Heart left ventricle (tissue), 16 donors: ENCODE measurements at regions not wholly inside any gene's neighbourhood (a gene's known extent, or its start where the extent isn't known, plus 50 kb on each side); places are given as distances from the start of the nearest gene placed in this dataset.
"Not testable (repeated sequence)": the region's sequence is repeated elsewhere in the genome, so short reads cannot be mapped to it uniquely, and the experiment has no call there.

ENCODE experiments used
- ATAC-seq, 4 donors: fragments of 200-7000 bp; cut with Tn5 transposase; one replicate each; pipeline ENCODE4 v1.9.1; 2020 to 2022; ENCODE audit warnings: moderate library complexity in 4 of 4, mild to moderate bottlenecking in 3 of 4, moderate number of reproducible peaks in 1 of 4
- DNase-seq, 5 donors: peaks; one replicate each; pipeline ENCODE4 v3.0.0-alpha.2; 2020
- H3K27ac ChIP-seq, 12 donors: fragments of 200-600 bp; sonication (generic) in 4 of 12; one replicate each; pipeline versions ENCODE4 v1.5.0 to v1.8.0; 2016 to 2022; ENCODE audit warnings: mild to moderate bottlenecking in 2 of 12
- H3K27me3 ChIP-seq, 9 donors: fragments of 200-600 bp; sonication (generic) in 2 of 9; one replicate each; pipeline versions ENCODE4 v1.5.1 to v1.8.0; 2016 to 2022; ENCODE audit warnings: mild to moderate bottlenecking in 3 of 9
- H3K36me3 ChIP-seq, 9 donors: fragments of 200-600 bp; sonication (generic) in 2 of 9; one replicate each; pipeline versions ENCODE4 v1.5.0 to v1.8.0; 2018 to 2022; ENCODE audit warnings: mild to moderate bottlenecking in 2 of 9
- H3K4me1 ChIP-seq, 12 donors: fragments of 200-600 bp; sonication (generic) in 4 of 12; one replicate each; pipeline versions ENCODE4 v1.5.0 to v1.8.0; 2016 to 2022; ENCODE audit warnings: mild to moderate bottlenecking in 3 of 12
- H3K4me3 ChIP-seq, 12 donors: fragments of 200-600 bp; sonication (generic) in 4 of 12; one replicate each; pipeline versions ENCODE4 v1.5.0 to v1.8.0; 2017 to 2022; ENCODE audit warnings: mild to moderate bottlenecking in 9 of 12, moderate library complexity in 4 of 12
- H3K9me3 ChIP-seq, 12 donors: fragments of 200-600 bp; sonication (generic) in 4 of 12; one replicate each; pipeline versions ENCODE4 v1.5.0 to v1.8.0; 2016 to 2022; ENCODE audit warnings: mild to moderate bottlenecking in 1 of 12
- POLR2A ChIP-seq, 2 donors: fragments of 450-650 bp; IDR thresholded peaks; one replicate each; pipeline ENCODE4 v1.6.1; 2017; ENCODE audit warnings: antibody characterized with exemption in 2 of 2, mild to moderate bottlenecking in 2 of 2, moderate library complexity in 2 of 2
- WGBS, 4 donors: extraction: QIAGEN DNeasy Blood & Tissue Kit in 2 of 4; methylation state at CpG; one replicate each; pipeline versions ENCODE4 v1.1.5 to v1.1.7; 2013 to 2018; 5-methylcytosine and 5-hydroxymethylcytosine counted together
- intact Hi-C, 10 donors: fragments of 100-400 bp; cut with DNase I; formaldehyde crosslinking; loops; one replicate each; pipeline versions ENCODE4 v1.11.1 to v1.14.2; 2022
- TF ChIP-seq, protein P1 (sequence below), 12 donors: fragments of 200-600 bp; sonication (generic) in 4 of 12; IDR thresholded peaks; one replicate each; pipeline versions ENCODE4 v1.5.0 to v1.8.0; 2018 to 2022; ENCODE audit warnings: antibody characterized with exemption in 12 of 12, mild to moderate bottlenecking in 5 of 12
- donor health status: ischemic (EF 13 %, LVEDD 7.1; RV severe dilation, severe dysfunction).
- donor health status: healthy with polysubstance abuse.
- donor health status: DM: no; HTN: yes; CAD: no.
- donor health status: DM: no; HTN: no; CAD: no.
- donor health status: ischemic (EF 25% LVEDD 6.9; RV normal size, moderate dysfunction).
- donor health status: ischemic (EF 25% LVEDD 5.7; RV mildly dilated, moderate dysfunction).
- donor health status: healthy.
- donor health status: DM: yes; HTN: yes; CAD: no.
- donor health status: ischemic (EF 35%, LVEDD 5.7; RV mildly dilated, moderate dysfunction).
- donor health status: nonischemic (EF 11% LVEDD 7.7; RV severe dilation, severe dysfunction).
- donor health status: DM: yes; HTN: yes; CAD: no.
- donor health status: PGD.
- donor health status: ischemic (EF 29% LVEDD 5.4; RV normal size, mild dysfunction).
- donor health status: nonischemic (EF 23%, LVEDD 6.1; RV moderate dilation, normal function).

DNA sequence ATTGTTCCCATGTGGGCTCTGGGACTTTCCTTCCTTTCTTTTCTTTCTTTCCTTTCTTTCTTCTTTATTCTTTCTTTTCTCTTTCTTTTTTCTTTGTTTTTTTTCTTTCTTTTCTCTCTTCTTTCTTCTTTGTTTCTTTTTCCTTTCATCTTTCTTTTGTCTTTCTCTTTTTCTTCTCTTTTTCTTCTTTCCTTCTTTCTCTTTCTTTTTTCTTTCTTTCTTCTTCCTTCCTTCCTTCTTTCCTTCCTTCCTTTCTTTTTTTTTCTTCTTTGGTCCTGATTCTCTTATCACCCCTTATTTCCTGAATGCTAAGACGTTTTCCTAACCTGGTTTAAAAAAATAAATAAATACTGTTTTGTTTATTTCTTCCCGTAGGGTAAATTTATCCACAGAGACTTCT is 93.2 kb downstream of the CRLF2 start:
- Histone ChIP-seq H3K4me1 (no peaks in the 10 kb centered on the region), H3K36me3 (no peaks in the 10 kb centered on the region), H3K4me3 (no peak overlapping the region), H3K9me3 (no peaks in the 10 kb centered on the region), H3K27ac (no peak overlapping the region), H3K27me3 (peaks cover 0 to 7% (median 0%) of the 10 kb centered on the region in 9 donors)
- ATAC-seq (no peak), DNase-seq (no peak)
- 28 to 44% (median 39%) methylated on average over 2 of the region's 2 CpGs for WGBS, 4 donors
- TF ChIP-seq, protein P1, sequence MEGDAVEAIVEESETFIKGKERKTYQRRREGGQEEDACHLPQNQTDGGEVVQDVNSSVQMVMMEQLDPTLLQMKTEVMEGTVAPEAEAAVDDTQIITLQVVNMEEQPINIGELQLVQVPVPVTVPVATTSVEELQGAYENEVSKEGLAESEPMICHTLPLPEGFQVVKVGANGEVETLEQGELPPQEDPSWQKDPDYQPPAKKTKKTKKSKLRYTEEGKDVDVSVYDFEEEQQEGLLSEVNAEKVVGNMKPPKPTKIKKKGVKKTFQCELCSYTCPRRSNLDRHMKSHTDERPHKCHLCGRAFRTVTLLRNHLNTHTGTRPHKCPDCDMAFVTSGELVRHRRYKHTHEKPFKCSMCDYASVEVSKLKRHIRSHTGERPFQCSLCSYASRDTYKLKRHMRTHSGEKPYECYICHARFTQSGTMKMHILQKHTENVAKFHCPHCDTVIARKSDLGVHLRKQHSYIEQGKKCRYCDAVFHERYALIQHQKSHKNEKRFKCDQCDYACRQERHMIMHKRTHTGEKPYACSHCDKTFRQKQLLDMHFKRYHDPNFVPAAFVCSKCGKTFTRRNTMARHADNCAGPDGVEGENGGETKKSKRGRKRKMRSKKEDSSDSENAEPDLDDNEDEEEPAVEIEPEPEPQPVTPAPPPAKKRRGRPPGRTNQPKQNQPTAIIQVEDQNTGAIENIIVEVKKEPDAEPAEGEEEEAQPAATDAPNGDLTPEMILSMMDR (IDR thresholded peaks at IDR 0.05) = no peak
- TF ChIP-seq POLR2A (IDR thresholded peaks at IDR 0.05) = no peak
- intact Hi-C loops = no loop called here

DNA sequence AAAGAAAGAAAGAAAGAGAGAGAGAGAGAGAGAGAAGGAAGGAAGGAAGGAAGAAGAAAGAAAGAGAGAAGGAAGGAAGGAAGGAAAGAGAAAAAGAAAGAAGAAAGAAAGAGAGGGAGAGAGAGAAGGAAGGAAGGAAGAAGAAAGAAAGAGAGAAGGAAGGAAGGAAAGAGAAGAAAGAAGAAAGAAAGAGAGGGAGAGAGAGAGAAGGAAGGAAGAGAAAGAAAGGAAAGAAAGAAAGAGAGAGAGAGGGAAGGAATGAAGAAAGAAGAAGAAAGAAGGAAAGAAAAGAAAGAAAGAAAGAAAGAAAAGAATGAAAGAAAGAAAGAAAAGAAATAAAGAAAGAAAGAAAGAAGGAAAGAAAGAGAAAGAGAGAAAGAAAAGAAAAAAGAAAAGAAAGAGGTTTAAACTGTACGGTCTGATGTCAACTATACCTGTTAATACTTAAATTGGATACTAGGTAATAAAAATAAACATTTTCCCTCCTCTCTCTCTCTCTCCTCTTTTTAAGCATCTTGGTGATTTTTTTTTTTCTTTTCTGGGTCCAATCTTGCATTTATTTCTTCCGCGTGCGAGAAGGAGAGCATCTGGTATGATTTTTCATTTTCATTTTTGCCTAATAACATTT is 93.8 kb downstream of the CRLF2 start:
- H3K36me3 ChIP-seq = no peaks in the 10 kb centered on the region
- no peak for DNase-seq
- no peak overlapping the region for H3K27ac ChIP-seq
- H3K4me1 ChIP-seq = no peaks in the 10 kb centered on the region
- no peak overlapping the region for H3K4me3 ChIP-seq
- 80 to 92% (median 87%) methylated on average over 4 of the region's 4 CpGs for WGBS, 4 donors
- ATAC-seq = no peak
- no peaks in the 10 kb centered on the region for H3K9me3 ChIP-seq
- intact Hi-C loops = no loop called here
- TF ChIP-seq, protein P1 (IDR thresholded peaks at IDR 0.05) = no peak
- TF ChIP-seq POLR2A (IDR thresholded peaks at IDR 0.05) = no peak
- peaks cover 0 to 8% (median 0%) of the 10 kb centered on the region in 9 donors for H3K27me3 ChIP-seq

DNA sequence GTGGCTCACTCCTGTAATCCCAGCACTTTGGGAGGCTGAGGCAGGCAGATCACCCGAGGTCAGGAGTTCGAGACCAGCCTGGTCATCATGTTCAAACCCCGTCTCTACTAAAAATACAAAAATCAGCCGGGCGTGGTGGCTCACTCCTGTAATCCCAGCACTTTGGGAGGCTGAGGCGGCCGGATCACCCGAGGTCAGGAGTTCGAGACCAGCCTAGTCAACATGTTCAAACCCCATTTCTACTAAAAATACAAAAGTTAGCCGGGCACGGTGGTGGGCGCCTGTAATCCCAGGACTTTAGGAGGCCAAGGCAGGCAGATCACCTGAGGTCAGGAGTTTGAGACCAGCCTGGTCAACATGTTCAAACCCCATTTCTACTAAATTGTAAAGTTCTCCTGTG is 97.0 kb downstream of the CRLF2 start:
- intact Hi-C loops, H3K4me3 ChIP-seq, H3K4me1 ChIP-seq, ATAC-seq, H3K27ac ChIP-seq, H3K9me3 ChIP-seq, H3K36me3 ChIP-seq, DNase-seq: not testable (repeated sequence)
- 88 to 93% (median 91%) methylated on average over 12 of the region's 12 CpGs for WGBS, 4 donors
- peaks cover 0 to 25% (median 10%) of the 10 kb centered on the region in 9 donors for H3K27me3 ChIP-seq

DNA sequence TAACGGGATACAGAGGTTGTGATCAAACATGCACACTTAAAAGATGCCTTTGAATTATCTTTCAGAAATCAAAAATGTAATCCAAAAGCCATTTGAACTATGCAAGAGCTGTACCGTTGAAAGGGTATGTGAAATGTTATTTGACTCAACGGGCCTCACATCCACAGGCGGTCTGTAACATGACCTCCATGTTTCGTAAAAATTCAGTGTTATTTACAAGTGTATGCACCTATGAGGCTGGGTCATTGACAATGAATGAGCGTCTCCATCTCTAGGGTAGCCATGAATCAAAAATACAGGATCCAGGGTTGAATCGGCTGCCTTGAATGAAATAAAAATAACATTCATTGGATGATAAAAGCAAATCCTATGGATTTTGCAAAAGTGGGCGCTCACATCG is 100.1 kb downstream of the CRLF2 start:
- Histone ChIP-seq H3K9me3 (no peaks in the 10 kb centered on the region), H3K4me3 (no peak overlapping the region), H3K4me1 (no peaks in the 10 kb centered on the region), H3K27me3 (peaks cover 0 to 49% (median 21%) of the 10 kb centered on the region in 9 donors), H3K36me3 (no peaks in the 10 kb centered on the region), H3K27ac (no peak overlapping the region)
- ATAC-seq = no peak
- 22 to 32% (median 23%) methylated on average over 9 of the region's 9 CpGs for whole genome bisulfite sequencing, 4 donors
- intact Hi-C loops = no loop called here
- TF ChIP-seq, protein P1 (IDR thresholded peaks at IDR 0.05) = no peak
- DNase-seq = no peak
